ENCODE measurements at regions not wholly inside any gene's neighbourhood (a gene's known extent, or its start where the extent isn't known, plus 50 kb on each side); places are given as distances from the start of the nearest gene placed in this dataset.

GRCh38 chr2:157168501-157168900 is 89.0 kb upstream of the GALNT5 start:
- Mint-ChIP-seq H3K9me3 (no peaks in the 10 kb centered on the region), H3K27ac (ENCODE audit: low read depth) (no peak overlapping the region), H3K36me3 (ENCODE audit: insufficient read depth) (no peaks in the 10 kb centered on the region), H3K4me1 (no peaks in the 10 kb centered on the region), H3K27me3 (no peaks in the 10 kb centered on the region), H3K4me3 (no peak overlapping the region)
- ATAC-seq (replicated peaks; ENCODE audit: extremely low read depth, poor library complexity, severe bottlenecking), result no peak
- no peak for DNase-seq (ENCODE audit: low spot score in 2 of 2)

GRCh38 chr2:157169889-157170288 is 87.6 kb upstream of the GALNT5 start:
- Mint-ChIP-seq H3K36me3 (ENCODE audit: insufficient read depth) (no peaks in the 10 kb centered on the region), H3K9me3 (no peaks in the 10 kb centered on the region), H3K27ac (ENCODE audit: low read depth) (no peak overlapping the region), H3K4me1 (no peaks in the 10 kb centered on the region), H3K27me3 (no peaks in the 10 kb centered on the region), H3K4me3 (no peak overlapping the region)
- no peak for DNase-seq (ENCODE audit: low spot score in 2 of 2)
- ATAC-seq (replicated peaks; ENCODE audit: extremely low read depth, poor library complexity, severe bottlenecking), result no peak

GRCh38 chr2:157170299-157170698 is 87.2 kb upstream of the GALNT5 start:
- no peak for DNase-seq (ENCODE audit: low spot score in 2 of 2)
- Mint-ChIP-seq H3K27me3 (no peaks in the 10 kb centered on the region), H3K9me3 (no peaks in the 10 kb centered on the region), H3K4me3 (no peak overlapping the region), H3K36me3 (ENCODE audit: insufficient read depth) (no peaks in the 10 kb centered on the region), H3K4me1 (no peaks in the 10 kb centered on the region), H3K27ac (ENCODE audit: low read depth) (no peak overlapping the region)
- ATAC-seq (replicated peaks; ENCODE audit: extremely low read depth, poor library complexity, severe bottlenecking), result no peak

GRCh38 chr2:157172239-157172638 is 85.3 kb upstream of the GALNT5 start:
- Mint-ChIP-seq H3K27ac (ENCODE audit: low read depth) (no peak overlapping the region), H3K4me3 (no peak overlapping the region), H3K9me3 (no peaks in the 10 kb centered on the region), H3K36me3 (ENCODE audit: insufficient read depth) (no peaks in the 10 kb centered on the region), H3K27me3 (no peaks in the 10 kb centered on the region), H3K4me1 (no peaks in the 10 kb centered on the region)
- DNase-seq (ENCODE audit: low spot score in 2 of 2) (no peak), ATAC-seq (replicated peaks; ENCODE audit: extremely low read depth, poor library complexity, severe bottlenecking) (no peak)

- DNase-seq (ENCODE audit: low spot score in 2 of 2), result no peak
- Mint-ChIP-seq H3K9me3 (no peaks in the 10 kb centered on the region), H3K27ac (ENCODE audit: low read depth) (no peak overlapping the region), H3K27me3 (no peaks in the 10 kb centered on the region), H3K36me3 (ENCODE audit: insufficient read depth) (no peaks in the 10 kb centered on the region), H3K4me3 (no peak overlapping the region), H3K4me1 (no peaks in the 10 kb centered on the region)
- ATAC-seq (replicated peaks; ENCODE audit: extremely low read depth, poor library complexity, severe bottlenecking), result no peak
These were observed 84.5 kb upstream of the GALNT5 start for GRCh38 chr2:157172866-157173578.

- Mint-ChIP-seq H3K27ac (ENCODE audit: low read depth) (no peak overlapping the region), H3K4me1 (no peaks in the 10 kb centered on the region), H3K27me3 (peaks cover 4% of the 10 kb centered on the region), H3K9me3 (no peaks in the 10 kb centered on the region), H3K4me3 (no peak overlapping the region), H3K36me3 (ENCODE audit: insufficient read depth) (no peaks in the 10 kb centered on the region)
- ATAC-seq (replicated peaks; ENCODE audit: extremely low read depth, poor library complexity, severe bottlenecking), result no peak
- DNase-seq (ENCODE audit: low spot score in 2 of 2), result no peak
These were observed 83.7 kb upstream of the GALNT5 start for GRCh38 chr2:157173740-157174184.

- Mint-ChIP-seq H3K27me3 (peaks cover 9% of the 10 kb centered on the region), H3K9me3 (no peaks in the 10 kb centered on the region), H3K4me3 (no peak overlapping the region), H3K4me1 (no peaks in the 10 kb centered on the region), H3K27ac (ENCODE audit: low read depth) (no peak overlapping the region), H3K36me3 (ENCODE audit: insufficient read depth) (no peaks in the 10 kb centered on the region)
- DNase-seq (ENCODE audit: low spot score in 2 of 2) (no peak), ATAC-seq (replicated peaks; ENCODE audit: extremely low read depth, poor library complexity, severe bottlenecking) (no peak)
These were observed 83.2 kb upstream of the GALNT5 start for GRCh38 chr2:157174321-157174720.

GRCh38 chr2:157176602-157177001 is 80.9 kb upstream of the GALNT5 start:
- Mint-ChIP-seq H3K27ac (ENCODE audit: low read depth) (no peak overlapping the region), H3K4me3 (no peak overlapping the region), H3K27me3 (peaks cover 9% of the 10 kb centered on the region), H3K4me1 (no peaks in the 10 kb centered on the region), H3K36me3 (ENCODE audit: insufficient read depth) (no peaks in the 10 kb centered on the region), H3K9me3 (no peaks in the 10 kb centered on the region)
- DNase-seq (ENCODE audit: low spot score in 2 of 2), result no peak
- ATAC-seq (replicated peaks; ENCODE audit: extremely low read depth, poor library complexity, severe bottlenecking), result no peak

- no peaks in the 10 kb centered on the region for H3K4me1 Mint-ChIP-seq
- H3K27ac Mint-ChIP-seq (ENCODE audit: low read depth), result no peak overlapping the region
- peaks cover 10% of the 10 kb centered on the region for H3K27me3 Mint-ChIP-seq
- ATAC-seq (replicated peaks; ENCODE audit: extremely low read depth, poor library complexity, severe bottlenecking) (no peak), DNase-seq (ENCODE audit: low spot score in 2 of 2) (no peak)
- H3K36me3 Mint-ChIP-seq (ENCODE audit: insufficient read depth), result peaks cover 2% of the 10 kb centered on the region
- H3K9me3 Mint-ChIP-seq, result no peaks in the 10 kb centered on the region
- no peak overlapping the region for H3K4me3 Mint-ChIP-seq
These were observed 78.6 kb upstream of the GALNT5 start for GRCh38 chr2:157178874-157179273.

GRCh38 chr2:157179324-157180105 is 78.0 kb upstream of the GALNT5 start:
- peaks cover 16% of the 10 kb centered on the region for H3K27me3 Mint-ChIP-seq
- H3K4me1 Mint-ChIP-seq, result no peaks in the 10 kb centered on the region
- no peak overlapping the region for H3K4me3 Mint-ChIP-seq
- no peak overlapping the region for H3K27ac Mint-ChIP-seq (ENCODE audit: low read depth)
- ATAC-seq (replicated peaks; ENCODE audit: extremely low read depth, poor library complexity, severe bottlenecking) (no peak), DNase-seq (ENCODE audit: low spot score in 2 of 2) (no peak)
- no peaks in the 10 kb centered on the region for H3K9me3 Mint-ChIP-seq
- peaks cover 2% of the 10 kb centered on the region for H3K36me3 Mint-ChIP-seq (ENCODE audit: insufficient read depth)

GRCh38 chr2:157180359-157180758 is 77.1 kb upstream of the GALNT5 start:
- no peak for DNase-seq (ENCODE audit: low spot score in 2 of 2)
- no peak for ATAC-seq (replicated peaks; ENCODE audit: extremely low read depth, poor library complexity, severe bottlenecking)
- H3K9me3 Mint-ChIP-seq, result no peaks in the 10 kb centered on the region
- H3K27ac Mint-ChIP-seq (ENCODE audit: low read depth), result no peak overlapping the region
- peaks cover 25% of the 10 kb centered on the region for H3K27me3 Mint-ChIP-seq
- peaks cover 2% of the 10 kb centered on the region for H3K36me3 Mint-ChIP-seq (ENCODE audit: insufficient read depth)
- H3K4me3 Mint-ChIP-seq, result no peak overlapping the region
- no peaks in the 10 kb centered on the region for H3K4me1 Mint-ChIP-seq

- no peak overlapping the region for H3K4me3 Mint-ChIP-seq
- H3K4me1 Mint-ChIP-seq, result no peaks in the 10 kb centered on the region
- H3K9me3 Mint-ChIP-seq, result no peaks in the 10 kb centered on the region
- peaks cover 2% of the 10 kb centered on the region for H3K36me3 Mint-ChIP-seq (ENCODE audit: insufficient read depth)
- DNase-seq (ENCODE audit: low spot score in 2 of 2) (no peak), ATAC-seq (replicated peaks; ENCODE audit: extremely low read depth, poor library complexity, severe bottlenecking) (no peak)
- H3K27me3 Mint-ChIP-seq, result peaks cover 33% of the 10 kb centered on the region
- no peak overlapping the region for H3K27ac Mint-ChIP-seq (ENCODE audit: low read depth)
These were observed 76.3 kb upstream of the GALNT5 start for GRCh38 chr2:157181234-157181633.

GRCh38 chr2:157182204-157182709 is 75.2 kb upstream of the GALNT5 start:
- no peak overlapping the region for H3K27ac Mint-ChIP-seq (ENCODE audit: low read depth)
- peaks cover 2% of the 10 kb centered on the region for H3K36me3 Mint-ChIP-seq (ENCODE audit: insufficient read depth)
- no peaks in the 10 kb centered on the region for H3K4me1 Mint-ChIP-seq
- no peak overlapping the region for H3K4me3 Mint-ChIP-seq
- DNase-seq (ENCODE audit: low spot score in 2 of 2) (no peak), ATAC-seq (replicated peaks; ENCODE audit: extremely low read depth, poor library complexity, severe bottlenecking) (no peak)
- H3K27me3 Mint-ChIP-seq, result peaks cover 39% of the 10 kb centered on the region
- H3K9me3 Mint-ChIP-seq, result no peaks in the 10 kb centered on the region
